Hippocampal formation (tissue), 2 donors: ENCODE measurements at regions not wholly inside any gene's neighbourhood (a gene's known extent, or its start where the extent isn't known, plus 50 kb on each side); places are given as distances from the start of the nearest gene placed in this dataset.
A peak's percentile ranks its signal among the peaks of the same experiment; 100 is the strongest.

Experiments used
- DNase-seq, 2 donors: peaks; one replicate each; lab custom pipeline; 2025; lab: John Stamatoyannopoulos, UW

DNA sequence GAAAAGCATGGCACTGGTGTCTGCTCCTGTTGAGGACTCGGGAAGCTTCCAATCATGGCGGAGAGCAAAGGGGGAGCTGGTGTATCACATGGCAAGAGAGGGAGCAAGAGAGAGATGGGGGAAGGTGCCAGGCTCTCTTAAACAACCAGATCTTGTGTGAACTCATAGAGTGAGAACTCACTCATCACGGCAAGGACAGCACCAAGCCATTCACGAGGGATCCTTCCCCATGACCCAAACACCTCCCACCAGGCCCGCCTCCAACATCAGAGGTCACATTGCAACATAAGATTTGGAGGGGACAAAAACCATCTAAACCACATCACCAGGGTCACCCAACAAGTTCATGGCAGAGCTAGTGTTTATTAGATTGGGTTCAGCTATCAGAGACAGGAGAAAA lies 218.7 kb upstream of the BCOR start:
- DNase-seq, result no peak

DNA sequence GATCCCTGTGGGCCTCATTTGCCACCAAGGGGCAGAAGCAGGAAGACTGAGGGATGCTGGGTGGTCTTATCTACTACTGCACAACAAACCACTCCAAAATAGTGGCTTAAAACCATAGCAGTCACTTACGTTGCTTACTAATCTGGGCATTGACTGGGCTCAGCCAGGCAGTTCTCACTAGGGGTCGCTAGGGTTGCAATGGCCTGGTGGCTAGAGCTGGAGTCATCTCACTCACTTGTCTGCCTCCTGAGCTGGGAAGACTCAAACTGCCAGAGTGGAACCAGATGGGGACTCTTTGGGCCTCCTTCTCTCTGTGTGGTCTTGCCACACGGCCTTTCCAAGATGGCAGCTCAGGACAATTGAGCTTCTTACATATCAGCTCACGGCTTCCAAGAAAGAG lies 216.3 kb upstream of the BCOR start:
- peak in 1 of 2 donors; percentile 8 for DNase-seq

DNA sequence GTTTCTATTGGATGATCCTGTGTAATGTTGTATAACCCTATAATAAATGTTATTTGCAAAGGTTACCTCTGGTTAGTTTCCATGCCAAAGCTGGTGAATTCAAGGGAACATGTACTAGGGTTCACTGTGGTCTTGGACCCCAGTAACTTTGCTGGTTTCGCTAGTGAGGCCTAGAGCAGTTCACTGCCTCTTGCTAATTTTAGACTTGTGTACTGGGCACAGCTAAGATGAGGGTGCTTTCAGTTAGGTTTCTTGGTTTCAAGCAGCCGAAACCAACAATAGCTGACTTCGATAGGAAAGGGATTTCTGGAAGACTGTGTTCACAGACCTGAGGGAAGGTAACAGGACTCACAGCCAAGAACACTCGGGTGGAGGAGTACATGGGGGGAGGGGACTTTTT lies 215.5 kb upstream of the BCOR start:
- no peak for DNase-seq

DNA sequence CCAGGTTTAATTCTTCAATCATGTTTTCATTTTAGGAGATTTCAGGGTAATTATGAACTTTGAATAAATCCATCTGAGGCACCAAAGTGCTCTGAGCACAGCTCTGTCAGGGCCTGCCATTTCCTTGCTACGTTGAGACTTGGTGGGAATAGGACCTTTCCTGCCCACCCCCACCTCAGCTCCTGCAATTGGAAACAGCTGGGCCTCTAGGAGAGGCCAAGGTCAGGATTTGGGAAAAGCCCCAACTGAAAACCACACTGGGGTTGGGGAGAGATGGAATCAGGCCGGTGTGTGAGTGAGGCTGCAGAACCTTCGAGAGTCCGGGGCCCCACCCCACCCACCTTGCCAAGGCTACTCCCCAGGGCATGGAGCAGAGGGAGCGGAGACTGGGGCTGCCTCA lies 212.7 kb upstream of the BCOR start:
- DNase-seq, result no peak

DNA sequence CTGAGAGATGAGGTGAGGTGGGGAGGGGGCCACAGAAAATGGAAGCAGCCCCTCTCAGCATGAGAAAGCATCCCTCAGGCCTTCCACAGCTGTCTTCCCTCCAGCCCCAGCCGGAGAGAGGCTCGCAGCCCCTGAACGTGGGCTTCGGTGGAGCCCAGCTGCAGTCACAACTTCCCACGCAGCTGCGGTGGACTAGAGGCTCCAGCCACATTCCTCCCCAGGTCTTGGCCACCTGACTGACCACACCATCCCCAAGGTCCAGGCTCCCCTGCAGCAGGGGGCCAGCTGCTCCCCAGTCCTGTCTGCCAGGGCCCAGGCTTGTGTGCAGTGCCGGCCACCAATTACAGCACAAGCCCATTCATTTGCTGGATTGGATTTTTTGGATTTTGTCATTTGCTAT lies 212.3 kb upstream of the BCOR start:
- DNase-seq, result no peak

DNA sequence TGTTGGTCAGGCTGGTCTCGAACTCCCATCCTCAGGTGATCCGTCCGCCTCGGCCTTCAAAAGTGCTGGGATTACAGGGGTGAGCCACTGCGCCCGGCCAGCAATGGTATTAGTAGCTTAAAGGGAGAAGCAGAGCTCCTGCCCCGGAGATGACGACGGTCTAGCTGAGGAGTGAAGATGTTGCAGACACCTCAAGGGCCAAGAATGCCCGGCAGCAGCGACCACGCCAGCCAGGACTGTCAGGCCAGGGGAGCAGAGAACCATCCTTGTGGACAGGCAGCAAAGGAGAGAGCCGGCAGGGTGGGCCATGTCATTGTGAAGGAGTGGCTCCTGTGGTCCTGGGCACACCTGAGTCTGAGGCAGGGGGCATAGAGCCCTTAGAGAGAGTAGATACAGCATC lies 210.1 kb upstream of the BCOR start:
- DNase-seq, result no peak

DNA sequence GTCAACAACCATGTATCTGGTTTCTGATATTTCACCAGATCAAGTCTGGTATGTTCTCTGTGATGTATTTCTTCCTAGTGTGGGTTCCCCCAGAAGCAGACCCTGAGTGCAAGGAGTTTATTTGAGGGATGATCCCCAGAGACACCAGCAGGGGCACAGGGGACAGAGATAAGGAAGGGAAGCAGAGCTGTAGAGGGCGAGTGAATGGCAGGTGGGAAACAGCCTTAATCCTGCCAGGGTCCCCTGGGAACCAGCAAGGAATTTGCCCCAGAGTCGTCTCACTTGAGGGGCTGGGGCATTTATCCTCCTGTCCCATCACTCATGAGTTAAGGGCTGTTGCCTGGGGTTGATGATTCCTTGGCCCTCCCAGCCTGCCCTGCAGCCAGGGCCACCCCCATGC lies 206.4 kb upstream of the BCOR start:
- no peak for DNase-seq

DNA sequence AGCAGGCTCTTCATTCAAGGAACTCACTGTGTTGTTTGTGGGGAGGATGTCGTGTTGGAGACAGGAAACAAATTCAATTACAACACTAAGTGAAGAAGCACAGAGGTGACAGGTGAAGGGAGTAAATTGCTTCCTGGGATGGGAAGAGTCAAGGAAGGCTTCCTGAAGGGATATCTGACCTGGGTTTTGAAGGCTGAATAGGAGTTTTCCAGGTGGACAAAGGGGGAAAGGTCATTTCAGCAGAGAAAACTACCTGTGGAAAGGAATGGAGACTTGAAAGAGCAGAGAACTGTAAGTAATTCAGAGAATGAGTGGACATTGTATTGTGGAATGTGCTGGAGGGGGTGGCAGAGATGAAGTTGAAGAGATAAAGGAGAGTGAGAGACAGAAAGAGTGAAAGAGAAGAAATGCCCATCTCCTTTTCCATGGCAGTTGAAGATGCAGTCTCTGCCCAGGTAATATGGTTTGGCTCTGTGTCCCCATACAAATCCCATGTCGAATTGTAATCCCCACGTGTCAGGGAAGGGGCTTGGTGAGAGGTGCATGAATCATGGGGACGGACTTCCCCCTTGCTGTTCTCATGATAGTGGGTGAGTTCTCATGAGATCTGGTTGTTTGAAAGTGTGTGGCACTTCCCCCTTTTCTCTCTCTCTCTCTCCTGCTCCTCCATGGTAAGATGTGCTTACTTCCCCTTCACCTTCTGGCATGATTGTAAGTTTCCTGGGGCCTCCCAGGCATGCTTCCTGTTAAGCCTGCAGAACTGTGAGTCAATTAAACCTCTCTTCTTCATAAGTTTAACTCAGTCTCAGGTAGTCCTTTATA lies 205.7 kb upstream of the BCOR start:
- DNase-seq, result no peak

DNA sequence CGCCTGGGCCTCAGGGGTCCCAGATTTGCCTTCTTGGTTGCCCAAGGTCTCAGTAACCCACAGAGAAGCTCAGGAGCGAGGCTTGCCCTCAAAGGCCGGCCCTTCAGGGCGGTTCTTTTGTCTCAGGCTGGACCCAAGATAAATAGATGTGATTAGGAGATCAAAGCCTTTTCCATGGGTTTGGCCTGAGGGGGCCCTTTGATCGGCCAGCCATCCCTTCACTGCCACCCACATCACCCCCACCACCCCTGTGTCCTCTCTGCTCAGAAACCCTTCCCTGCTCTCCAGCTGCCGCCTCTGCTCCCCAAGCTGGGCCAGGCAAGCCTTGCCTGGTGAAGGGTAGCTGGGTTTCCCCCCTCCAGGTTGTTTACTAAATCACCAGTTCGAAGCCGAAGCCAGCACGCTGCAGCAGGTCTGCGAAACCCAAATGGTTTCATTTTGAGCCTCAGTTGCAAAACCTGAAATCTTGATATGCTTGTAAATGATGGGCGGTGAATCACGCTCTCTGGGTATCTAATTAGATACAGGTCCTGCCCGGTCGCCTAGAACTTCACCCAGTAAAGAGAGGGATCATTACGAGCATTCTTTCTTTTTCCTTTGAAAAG lies 202.6 kb upstream of the BCOR start:
- DNase-seq, result no peak

DNA sequence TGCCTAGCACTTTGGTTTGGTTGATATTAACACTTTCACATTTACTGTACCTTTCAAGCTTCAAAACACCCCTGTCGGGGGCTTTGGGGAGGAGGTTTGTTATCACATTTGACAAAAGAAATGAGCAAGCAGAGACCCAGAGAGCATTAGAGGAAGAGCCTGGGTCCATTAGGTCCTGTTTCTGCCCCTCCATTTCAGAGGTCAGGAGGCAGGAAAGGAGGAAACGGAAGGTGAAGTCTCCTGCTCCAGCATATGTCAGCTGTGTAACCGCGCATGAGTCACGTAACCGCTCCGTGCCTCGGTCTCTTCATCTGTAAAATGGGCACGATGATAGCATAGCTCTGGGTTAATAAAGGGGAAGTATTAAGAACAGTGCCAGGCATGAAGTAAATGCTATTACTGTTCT lies 201.9 kb upstream of the BCOR start:
- no peak for DNase-seq

DNA sequence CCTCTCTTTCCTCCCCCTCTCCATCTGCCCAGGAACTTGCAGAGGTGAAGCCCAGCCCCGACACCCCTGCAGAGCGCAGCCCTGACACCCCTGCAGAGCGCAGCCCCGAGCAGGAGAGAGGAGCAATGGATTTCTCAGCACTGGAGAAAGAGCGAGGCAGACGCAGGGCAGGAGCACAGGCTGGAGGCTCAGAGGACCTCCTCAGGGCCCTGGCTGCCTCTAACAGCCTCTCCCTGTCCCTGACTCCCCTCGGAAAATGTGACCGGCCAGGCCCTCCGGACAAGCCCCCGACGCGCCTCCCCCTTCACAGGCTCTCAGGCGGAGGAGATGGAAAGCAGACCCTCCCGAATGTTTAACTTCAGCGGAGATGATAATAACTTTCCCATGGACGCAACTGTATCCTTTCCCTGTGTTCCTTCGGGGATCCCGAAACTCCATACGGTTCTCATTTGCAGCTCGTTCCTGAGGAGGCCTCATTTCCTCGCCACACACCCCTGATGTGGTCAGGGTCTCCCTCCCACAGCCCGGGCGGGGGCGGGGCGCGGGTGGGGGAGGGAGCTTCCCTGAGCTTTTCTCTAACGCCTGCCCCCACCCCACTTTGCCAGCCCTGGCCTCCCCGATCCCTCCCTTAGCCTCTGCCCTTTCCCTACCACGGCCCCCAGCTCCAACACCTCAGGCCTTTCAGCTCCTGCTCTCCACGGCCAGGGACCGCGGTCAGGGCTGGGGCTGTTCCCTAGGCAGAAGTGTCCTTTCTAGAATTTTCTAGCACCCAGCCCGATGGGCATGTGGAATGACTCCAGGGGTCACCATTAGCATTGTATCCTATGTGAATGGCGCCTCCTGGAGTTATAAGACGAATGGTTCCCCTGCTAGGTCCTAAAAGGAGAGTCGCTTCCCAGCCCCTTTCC lies 201.1 kb upstream of the BCOR start:
- no peak for DNase-seq

DNA sequence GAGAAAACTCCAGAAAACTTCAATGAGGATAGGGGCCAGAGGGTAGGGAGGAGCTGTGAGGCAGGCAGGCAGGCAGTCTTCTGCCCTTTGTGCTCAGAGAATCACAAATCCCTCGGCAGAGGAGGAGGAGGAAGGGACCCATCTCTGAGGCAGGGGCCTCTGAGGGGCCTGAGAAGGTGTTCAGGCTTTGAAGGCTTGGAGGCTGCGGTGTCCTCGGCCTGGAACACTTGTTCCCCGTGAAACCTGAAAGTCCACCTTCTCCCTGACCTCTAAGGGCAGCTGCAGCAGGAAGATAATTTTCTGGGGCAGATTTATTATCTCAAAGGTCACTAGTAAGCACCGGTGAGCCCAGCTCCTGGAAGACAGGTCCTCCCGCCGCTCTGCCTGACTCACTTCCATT lies 200.3 kb upstream of the BCOR start:
- DNase-seq, result no peak

DNA sequence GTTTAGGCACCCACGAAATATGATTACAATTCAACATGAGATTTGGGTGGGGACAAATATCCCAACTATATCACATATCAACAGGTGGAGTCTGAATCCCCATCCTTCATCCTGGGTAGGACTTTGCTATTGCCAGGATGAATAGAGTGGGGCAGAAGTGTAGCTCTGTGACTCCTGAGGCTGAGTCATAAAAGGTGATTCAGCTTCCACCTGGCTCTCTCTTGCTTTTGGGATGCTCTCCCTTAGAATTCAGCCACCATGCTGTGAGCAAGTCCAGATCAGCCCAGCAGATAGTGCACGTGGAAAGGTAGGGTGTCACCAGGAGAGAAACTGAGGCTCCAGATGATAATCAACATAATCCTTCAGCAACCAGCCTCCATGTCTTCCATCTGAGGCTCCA lies 193.8 kb upstream of the BCOR start:
- DNase-seq, result no peak

DNA sequence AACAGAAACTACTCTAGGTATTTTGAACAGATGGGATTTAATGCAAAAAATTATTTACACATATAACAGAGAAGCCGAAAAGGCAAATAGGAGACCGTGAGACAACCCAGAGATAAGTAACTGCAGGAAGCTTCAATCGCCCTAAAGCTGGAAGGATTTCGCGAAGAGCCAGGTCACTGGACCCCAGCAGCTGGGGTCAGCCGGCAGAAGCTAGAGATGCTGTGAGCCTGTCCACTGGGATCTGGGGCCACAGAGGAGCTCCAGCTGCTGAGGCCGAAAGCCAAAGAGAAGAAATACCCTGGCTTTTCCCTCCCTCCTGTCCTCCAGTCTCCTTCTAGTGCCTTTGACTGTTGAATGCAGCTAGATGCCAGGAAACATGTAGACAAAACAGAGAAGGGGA lies 192.8 kb upstream of the BCOR start:
- DNase-seq, result no peak

DNA sequence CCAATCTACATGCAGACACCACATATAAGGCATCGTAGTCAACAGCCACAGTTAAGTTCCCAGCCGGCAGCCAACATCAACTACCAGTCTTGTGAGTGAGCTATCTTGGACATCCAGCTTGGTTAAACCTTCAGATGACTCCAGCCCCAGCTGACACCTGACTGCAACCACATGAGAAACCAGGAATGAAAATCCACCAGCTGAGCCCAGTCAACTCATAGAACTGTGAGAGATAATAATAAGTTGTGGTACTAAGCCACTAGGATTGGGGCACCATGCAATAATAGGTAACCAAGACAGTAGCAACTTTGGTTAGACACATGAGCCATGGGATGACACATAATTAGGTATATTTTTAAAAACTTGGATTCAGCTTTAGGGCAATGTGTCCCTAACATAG lies 188.1 kb upstream of the BCOR start:
- no peak for DNase-seq

DNA sequence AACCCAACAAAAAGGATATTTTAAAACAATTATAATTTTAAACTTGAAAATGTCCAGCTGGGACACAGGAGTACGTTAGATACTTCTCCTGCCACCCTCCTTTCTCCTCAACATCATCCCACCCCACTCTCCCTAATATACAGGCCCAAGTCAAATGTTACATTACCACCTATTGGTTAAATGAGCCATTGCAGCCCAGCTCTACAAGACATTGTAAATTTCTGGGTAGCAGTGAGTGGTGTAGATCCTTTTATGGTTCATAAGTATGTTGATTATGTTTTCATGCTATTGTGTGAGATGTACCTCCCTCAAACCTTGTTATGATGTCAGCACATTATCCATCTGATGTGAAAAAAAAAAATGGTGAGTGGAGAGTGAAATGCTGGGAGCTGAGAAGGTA lies 187.1 kb upstream of the BCOR start:
- DNase-seq, result no peak

DNA sequence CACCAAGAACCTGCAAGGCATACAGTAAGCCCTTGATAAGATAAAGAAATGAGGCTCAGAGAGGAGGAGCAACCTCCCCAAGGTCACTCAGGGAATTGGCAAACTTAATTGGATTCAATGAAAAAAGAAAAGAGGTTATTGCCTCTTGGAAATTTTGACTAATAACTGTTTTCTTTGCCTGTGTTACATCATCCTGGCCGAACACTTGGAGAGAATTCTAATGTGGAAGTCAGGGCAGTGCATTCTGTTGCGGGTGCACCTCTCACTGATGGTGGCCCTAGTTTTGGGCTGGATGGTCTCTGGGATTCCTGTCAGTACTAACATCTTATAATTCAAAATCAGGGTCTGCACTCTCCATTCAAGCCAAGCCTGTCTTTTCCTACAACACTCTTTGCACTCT lies 186.2 kb upstream of the BCOR start:
- no peak for DNase-seq

DNA sequence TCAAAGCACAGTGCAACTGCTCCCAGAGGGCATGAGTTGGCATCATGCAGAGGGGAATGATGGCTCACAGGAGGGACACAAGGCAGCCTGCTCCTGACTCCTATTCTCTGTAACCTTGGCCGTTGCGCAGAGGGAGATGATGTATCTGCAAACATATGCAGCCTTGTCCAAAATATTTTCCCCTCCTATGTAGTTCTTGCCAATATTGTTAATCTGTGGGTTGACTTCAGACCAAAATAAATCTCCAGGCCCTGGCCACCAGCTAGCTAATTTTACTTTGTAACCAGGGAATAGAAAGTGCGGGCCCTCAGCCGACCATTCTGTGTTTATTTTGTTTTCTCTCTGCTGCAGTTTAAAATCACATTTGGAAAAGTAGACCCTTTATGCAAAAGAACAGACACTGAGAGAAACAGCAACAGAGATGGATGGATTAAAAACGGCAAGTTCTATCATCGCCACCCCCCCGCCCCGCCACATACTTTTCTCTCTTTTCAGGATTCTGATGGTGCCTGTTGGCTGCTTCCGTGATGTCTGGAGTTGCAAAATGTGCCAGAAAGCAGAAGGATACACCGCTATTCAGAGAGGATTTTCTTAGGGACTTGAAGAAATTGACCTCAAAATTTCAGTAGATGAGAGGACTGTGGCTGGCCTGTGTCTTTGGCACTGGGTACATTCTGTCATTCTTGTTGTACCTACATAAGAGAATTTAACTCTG lies 185.3 kb upstream of the BCOR start:
- no peak for DNase-seq

DNA sequence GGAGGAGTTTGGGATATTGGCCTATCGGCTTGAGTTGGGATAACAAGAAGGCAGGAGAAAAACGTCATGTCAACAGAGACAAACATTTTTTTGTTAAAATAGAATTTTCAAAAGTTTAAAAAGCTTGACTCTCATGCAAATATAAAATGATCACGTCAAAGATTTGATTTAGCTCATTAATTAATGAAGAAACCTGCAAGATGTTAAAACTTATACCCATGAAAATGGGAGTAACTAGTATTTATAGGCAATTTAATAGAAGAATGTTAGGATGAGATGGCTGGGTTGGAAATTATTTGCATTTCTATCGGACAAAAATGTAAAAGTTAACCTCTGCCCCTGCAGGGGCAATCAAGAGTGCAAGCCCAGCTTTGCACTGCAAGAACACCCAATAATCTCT lies 184.6 kb upstream of the BCOR start:
- DNase-seq, result no peak

DNA sequence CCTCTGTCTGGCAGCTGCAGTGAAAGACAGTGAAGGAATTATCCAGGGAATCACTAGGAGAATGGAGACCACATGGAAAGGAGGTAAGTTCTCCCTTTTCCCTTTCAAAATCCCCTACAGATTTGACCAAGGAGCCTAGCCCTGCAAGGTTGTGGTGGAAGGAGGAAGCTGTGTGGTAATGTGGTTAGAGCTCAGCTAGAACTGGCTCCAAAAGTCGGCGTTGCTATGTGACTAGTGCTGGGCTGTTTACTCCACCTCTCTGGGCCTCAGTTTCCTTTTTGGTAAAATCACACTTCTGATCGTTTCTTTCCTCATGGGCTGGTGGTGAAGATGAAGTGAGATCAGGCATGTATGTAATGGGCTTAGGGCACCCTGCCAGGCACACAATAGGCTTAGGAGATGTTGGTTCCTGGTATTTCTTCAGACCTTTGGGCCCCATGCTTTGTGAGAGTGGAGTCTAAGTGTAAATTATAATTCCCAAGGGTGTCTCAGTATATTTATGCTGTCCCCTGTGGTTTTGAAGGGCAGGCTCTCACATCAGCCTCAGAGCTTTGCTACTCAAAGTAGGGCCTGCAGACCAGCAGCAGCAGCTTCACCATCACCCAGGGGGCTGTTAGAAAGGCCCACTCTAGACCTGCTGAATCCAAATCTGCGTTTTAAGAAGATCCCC lies 183.7 kb upstream of the BCOR start:
- no peak for DNase-seq

DNA sequence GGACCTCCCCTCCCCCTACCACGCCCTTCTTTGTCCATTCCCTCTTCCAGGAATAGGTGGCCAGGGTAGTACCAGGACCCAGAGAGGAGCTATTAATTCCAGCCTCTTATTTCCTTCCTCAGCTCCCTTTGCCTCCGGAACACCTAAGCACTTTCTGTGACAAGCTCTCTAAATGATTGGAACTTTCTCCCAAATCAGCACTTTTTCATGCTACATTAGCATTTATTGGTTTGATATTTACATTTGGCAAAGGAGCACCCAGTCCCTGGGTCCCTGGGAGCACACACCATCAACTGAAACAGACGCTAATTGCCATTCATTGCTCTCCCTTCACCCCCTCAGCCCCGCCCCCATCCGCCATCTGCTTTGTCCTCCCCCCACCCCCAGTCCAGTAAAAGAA lies 182.0 kb upstream of the BCOR start:
- no peak for DNase-seq

DNA sequence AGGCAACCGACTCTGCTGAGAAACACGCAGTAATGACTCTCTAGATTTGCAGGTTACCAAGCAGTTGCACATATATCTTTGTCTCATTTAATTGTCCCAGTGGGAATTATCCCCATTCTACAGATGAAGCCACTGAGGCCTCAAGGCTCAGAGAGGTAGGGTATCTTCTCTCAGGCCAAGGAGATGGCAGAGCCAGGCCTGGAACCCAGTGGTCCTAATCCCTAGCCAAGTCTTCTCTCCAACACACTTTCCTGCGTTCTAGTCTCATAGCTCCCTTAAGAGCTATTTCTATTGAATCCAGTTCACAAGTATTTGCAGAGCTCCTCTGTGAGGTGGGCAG lies 181.3 kb upstream of the BCOR start:
- no peak for DNase-seq
